Liver (tissue), 3 donors: ENCODE measurements at regions not wholly inside any gene's neighbourhood (a gene's known extent, or its start where the extent isn't known, plus 50 kb on each side); places are given as distances from the start of the nearest gene placed in this dataset.

Source experiments
- EGR1 ChIP-seq, 2 donors: IDR thresholded peaks; 2 replicates each; pipeline ENCODE4 v1.6.1; 2016 to 2018; ENCODE audit warnings: antibody characterized with exemption in 2 of 2, low read depth in 2 of 2
- GABPA ChIP-seq, 2 donors: IDR thresholded peaks in 1 of 2; conservative IDR thresholded peaks in 1 of 2; 2 replicates each; pipeline ENCODE4 v1.6.1; 2016; ENCODE audit warnings: antibody characterized with exemption in 2 of 2, mild to moderate bottlenecking in 1 of 2, moderate library complexity in 1 of 2
- JUND ChIP-seq, 2 donors: IDR thresholded peaks; 2 replicates each; pipeline ENCODE4 v1.6.1; 2016; ENCODE audit warnings: antibody characterized with exemption in 2 of 2
- RAD21 ChIP-seq, 2 donors: IDR thresholded peaks; 2 replicates each; pipeline ENCODE4 v1.6.1; 2016; ENCODE audit warnings: antibody characterized with exemption in 2 of 2, mild to moderate bottlenecking in 2 of 2
- YY1 ChIP-seq: IDR thresholded peaks from 2 replicates; pipeline ENCODE4 v1.6.1; 2016; ENCODE audit warnings: antibody characterized with exemption, mild to moderate bottlenecking
- TF ChIP-seq, protein P1 (sequence below): IDR thresholded peaks from 2 replicates; pipeline ENCODE4 v1.6.1; 2016; ENCODE audit warnings: antibody characterized with exemption
- TF ChIP-seq, protein P2 (sequence below): fragments of 150-350 bp; IDR thresholded peaks from 2 replicates; pipeline ENCODE4 v1.5.1; 2017; ENCODE audit warnings: improper control_type of control experiment, low read depth, low read length; ENCODE audit not compliant: missing input control
- donor health status: healthy.
- donor health status: healthy.

DNA sequence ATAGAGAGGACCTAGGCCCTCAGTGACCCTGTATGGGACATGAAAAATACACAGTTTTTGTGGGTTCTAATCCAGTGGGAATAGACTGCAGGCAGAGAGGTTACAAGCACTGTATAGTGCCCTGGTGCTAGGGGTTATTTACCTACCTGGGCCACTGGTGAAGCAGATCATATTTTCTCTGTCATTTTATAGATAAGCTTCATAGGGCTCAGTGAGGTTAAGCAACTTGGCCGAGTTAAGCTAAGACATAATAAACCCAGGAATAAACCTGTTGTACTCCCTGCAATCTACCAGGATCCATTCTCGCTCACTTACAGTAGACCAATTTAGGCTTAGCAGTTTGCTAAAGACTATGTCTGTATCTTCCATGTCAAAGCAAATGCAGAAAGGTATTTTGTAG, 340.6 kb upstream of the KHDRBS2 start:
- TF ChIP-seq, protein P1, sequence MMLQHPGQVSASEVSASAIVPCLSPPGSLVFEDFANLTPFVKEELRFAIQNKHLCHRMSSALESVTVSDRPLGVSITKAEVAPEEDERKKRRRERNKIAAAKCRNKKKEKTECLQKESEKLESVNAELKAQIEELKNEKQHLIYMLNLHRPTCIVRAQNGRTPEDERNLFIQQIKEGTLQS, result no peak
- TF ChIP-seq YY1 (no peak), GABPA (IDR thresholded peaks at IDR 0.05 in 1 of 2, conservative IDR thresholded peaks at IDR 0.05 in 1 of 2) (no peak), JUND (IDR thresholded peaks at IDR 0.05) (no peak), RAD21 (IDR thresholded peaks at IDR 0.05) (no peak), EGR1 (IDR thresholded peaks at IDR 0.05; ENCODE audit: low read depth in 2 of 2) (no peak)
- TF ChIP-seq, protein P2, sequence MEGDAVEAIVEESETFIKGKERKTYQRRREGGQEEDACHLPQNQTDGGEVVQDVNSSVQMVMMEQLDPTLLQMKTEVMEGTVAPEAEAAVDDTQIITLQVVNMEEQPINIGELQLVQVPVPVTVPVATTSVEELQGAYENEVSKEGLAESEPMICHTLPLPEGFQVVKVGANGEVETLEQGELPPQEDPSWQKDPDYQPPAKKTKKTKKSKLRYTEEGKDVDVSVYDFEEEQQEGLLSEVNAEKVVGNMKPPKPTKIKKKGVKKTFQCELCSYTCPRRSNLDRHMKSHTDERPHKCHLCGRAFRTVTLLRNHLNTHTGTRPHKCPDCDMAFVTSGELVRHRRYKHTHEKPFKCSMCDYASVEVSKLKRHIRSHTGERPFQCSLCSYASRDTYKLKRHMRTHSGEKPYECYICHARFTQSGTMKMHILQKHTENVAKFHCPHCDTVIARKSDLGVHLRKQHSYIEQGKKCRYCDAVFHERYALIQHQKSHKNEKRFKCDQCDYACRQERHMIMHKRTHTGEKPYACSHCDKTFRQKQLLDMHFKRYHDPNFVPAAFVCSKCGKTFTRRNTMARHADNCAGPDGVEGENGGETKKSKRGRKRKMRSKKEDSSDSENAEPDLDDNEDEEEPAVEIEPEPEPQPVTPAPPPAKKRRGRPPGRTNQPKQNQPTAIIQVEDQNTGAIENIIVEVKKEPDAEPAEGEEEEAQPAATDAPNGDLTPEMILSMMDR, result no peak
